GM18511 (cell line): ENCODE measurements at regions not wholly inside any gene's neighbourhood (a gene's known extent, or its start where the extent isn't known, plus 50 kb on each side); places are given as distances from the start of the nearest gene placed in this dataset.
"Not testable (repeated sequence)": the region's sequence is repeated elsewhere in the genome, so short reads cannot be mapped to it uniquely, and the experiment has no call there.

ENCODE experiments used
- ATAC-seq: cut with Tn5 transposase; IDR thresholded peaks from one replicate; pipeline ENCODE4 v1.9.1; 2021; ENCODE audit warnings: mild to moderate bottlenecking, moderate library complexity; ENCODE audit not compliant: unreplicated experiment

- no peak for ATAC-seq
These were observed 280.8 kb downstream of the SOX4 start for GRCh38 chr6:21874372-21874771.

DNA sequence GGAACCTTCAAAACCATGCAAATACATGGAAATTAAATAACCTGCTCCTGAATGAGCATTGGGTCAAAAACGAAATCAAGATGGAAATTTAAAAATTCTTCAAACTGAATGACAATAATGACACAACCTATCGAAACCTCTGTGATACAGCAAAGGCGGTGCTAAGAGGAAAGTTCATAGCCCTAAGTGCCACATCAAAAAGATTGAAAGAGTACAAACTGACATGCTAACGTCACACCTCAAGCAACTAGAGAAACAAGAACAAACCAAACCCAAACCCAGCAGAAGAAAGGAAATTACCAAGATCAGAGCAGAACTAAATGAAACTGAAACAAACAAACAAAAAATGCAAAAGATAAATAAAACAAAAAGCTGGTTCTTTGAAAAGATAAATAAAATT is 283.5 kb downstream of the SOX4 start:
- not testable (repeated sequence) for ATAC-seq

- not testable (repeated sequence) for ATAC-seq
These were observed 286.7 kb downstream of the SOX4 start for GRCh38 chr6:21880249-21880648.

GRCh38 chr6:21881969-21882465 is 288.5 kb downstream of the SOX4 start:
- no peak for ATAC-seq

GRCh38 chr6:21883595-21884328 is 290.2 kb downstream of the SOX4 start:
- no peak for ATAC-seq

GRCh38 chr6:21885111-21885510 is 291.6 kb downstream of the SOX4 start:
- ATAC-seq, result no peak

DNA sequence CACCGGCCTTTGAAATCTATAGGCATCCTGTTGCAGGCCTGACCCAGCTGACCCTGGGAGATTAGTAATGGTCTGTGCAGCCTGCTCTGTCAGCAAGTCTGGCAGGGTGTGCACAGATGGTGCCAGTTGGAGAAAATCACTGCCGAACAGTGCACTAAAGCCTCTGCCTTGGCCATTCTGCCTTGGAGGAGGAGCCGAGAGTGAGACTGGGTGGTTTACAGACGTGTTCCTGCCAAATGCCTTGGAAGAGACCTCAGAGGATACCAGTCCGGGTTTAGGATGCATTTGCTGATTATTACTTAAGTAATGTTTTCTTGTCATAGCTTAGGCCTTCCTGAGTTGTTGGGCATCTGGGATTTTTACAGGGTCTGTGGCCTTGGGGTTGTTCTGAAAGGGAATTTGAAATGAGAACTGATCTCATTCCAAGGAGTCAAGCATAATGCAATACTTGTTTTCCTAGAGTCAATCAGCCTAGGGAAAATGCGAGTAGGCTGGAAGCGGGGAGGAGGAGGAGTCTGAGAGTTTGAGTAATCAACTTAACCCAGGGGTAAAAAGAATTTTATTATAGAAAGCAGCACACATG is 292.1 kb downstream of the SOX4 start:
- no peak for ATAC-seq

- no peak for ATAC-seq
These were observed 293.1 kb downstream of the SOX4 start for GRCh38 chr6:21886542-21887151.

- ATAC-seq, result no peak
These were observed 294.0 kb downstream of the SOX4 start for GRCh38 chr6:21887231-21888185.

DNA sequence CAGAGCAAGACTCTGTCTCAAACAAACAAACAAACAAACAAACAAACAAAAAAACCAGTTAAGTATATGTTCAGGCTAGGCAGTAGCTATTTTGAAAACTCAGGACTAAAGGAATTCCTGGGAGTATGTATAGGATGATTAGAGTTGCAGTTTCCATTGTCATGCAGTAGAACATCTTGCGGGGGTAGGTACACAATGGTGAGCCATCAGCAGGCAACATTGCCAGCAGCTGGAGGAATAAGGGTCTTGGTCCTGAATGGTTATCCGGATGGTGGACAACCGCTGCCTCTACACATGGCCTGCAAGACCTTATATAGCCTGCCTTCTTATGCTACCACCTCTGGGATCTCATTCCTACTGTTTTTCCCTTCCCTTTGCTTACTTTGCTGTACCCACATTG is 297.5 kb downstream of the SOX4 start:
- ATAC-seq, result no peak

DNA sequence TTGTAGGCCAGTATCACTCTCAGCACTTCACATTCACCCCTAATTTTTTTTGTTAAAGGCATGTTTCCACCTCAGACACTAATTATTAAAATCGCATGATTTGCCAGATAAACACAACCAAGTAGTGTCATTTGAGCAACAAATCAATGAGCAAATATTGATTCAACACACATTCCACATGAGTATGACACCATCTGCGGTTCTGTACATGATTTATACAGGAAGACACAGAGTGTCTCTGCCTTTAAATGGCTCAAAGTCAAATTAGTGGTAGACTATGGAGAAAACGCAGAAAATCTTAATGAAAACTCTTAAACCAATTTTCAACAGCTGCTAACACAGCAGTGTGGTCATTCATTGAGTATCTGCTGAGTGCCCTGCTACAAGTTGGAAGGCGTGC is 300.2 kb downstream of the SOX4 start:
- no peak for ATAC-seq

GRCh38 chr6:21895555-21895954 is 302.0 kb downstream of the SOX4 start:
- no peak for ATAC-seq

DNA sequence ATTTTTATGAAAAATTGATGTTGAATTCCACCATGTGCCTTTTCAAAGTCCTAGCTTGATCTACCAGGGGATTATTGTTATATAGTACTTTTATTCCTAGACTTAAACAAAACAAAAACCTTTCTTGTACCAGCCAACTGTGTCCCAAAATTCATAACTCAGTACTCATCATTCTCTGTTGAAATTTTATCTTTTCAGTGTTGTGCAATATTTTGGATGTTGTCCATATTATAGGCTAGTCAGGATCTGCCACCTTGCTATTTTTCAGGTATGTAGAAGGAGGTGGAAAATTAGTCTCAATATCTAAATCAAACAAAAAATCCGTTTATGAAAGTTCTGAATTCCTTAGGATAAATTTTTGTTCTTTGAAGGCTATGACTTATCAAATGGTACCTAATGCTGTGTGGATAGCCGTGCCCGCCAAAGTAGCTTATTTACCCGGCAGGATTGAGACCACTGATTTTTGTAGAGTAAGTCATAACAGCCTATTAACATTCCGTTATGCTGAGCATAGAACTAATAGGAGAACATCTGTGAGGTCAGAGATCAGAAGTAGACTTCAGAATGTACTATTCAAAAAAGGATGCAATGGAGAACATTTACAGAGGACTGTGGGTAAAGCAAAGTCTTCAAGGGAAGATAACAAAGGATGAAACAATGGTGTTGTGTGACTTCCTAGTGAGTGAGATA is 304.7 kb downstream of the SOX4 start:
- no peak for ATAC-seq

DNA sequence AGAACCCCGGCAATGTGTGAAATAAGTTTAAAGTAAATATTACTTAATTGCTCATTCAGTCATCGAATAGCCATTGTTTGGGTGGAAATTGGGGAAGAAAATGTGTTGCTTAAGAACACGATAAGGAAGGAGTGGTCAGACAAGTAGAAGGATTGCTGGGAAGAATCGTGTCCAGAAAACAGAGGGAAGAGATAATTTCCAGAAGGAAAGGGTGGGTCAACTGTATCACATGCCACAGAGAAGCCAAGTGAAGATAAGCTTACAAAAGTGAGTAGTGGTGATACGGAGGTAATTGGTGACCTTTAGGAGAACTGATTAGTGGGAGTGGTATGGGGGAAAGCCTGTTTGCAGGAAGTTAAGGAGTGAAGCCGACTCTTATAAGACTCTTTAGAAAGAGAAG is 306.2 kb downstream of the SOX4 start:
- ATAC-seq, result no peak

DNA sequence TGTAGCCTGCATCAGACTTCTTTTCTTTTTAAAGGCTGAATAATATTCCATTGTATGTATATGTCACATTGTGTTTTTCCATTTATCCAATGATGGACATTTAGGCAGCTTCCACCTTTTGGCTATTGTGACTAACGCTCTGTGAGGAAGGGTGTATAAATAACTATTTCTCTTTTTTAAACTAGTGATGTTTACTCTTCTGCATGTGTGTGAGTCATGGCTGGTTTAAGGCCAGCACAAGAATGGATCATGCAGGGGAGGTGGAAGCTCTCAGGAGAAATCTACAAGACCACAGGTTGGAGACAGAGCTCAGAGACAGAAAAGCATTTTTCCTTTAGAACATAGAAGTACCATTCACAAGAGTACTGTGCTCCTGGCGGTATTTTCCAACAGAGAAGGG is 307.2 kb downstream of the SOX4 start:
- ATAC-seq, result no peak

- no peak for ATAC-seq
These were observed 309.1 kb downstream of the SOX4 start for GRCh38 chr6:21902628-21903169.

DNA sequence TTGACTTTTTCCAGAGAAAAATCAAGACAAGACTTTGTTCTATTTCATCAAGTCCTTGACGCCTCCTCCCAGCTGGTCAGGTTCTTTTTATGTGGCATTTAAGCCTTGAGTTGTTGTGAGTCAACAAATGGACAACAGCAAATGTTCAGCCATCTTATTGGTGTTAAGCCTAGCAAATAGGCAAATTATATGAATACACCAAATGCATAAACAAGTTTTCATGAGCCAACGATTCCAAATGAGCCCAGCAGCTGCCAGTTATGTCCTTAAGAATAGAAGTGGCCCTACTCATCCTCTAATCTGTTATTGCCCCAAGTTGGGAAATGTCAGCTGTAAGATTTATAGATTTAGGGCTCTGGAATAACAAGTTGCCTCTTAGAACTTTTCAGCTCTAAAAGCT is 312.0 kb downstream of the SOX4 start:
- ATAC-seq, result no peak

DNA sequence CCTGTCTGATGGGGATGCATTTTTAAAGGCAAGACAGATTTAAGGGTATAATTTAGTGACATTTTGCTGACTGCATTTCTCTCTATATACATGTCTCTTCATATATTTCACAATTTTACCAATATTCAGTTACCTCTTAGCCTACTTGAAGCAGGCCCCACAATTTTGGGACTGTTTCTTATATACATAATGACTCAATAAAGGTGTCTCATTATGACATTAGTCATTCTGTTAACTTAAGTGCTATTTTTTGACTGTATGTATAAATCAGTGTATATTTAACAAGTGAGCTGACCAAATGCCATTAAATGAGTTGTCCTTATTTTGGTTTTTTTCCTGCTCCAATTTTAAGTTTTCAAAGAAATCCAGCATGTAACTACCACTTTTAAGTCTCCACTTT is 313.3 kb downstream of the SOX4 start:
- no peak for ATAC-seq

- no peak for ATAC-seq
These were observed 313.7 kb downstream of the SOX4 start for GRCh38 chr6:21907291-21907690.

GRCh38 chr6:21908161-21908848 is 314.8 kb downstream of the SOX4 start:
- ATAC-seq, result no peak
